Fibroblast of lung (primary cell): ENCODE measurements at regions not wholly inside any gene's neighbourhood (a gene's known extent, or its start where the extent isn't known, plus 50 kb on each side); places are given as distances from the start of the nearest gene placed in this dataset.

Source experiments
- EZH2 ChIP-seq: IDR thresholded peaks from 2 replicates; pipeline ENCODE4 v1.5.1; 2012; ENCODE audit warnings: low read length, control low read depth, mild to moderate bottlenecking; ENCODE audit errors: missing control alignments
- TF ChIP-seq, protein P1 (sequence below), 2 donors: IDR thresholded peaks in 1 of 2; conservative IDR thresholded peaks in 1 of 2; 1 replicate in 1 of 2; 2 replicates in 1 of 2; pipeline ENCODE4 v1.5.1; 2011 to 2012; ENCODE audit warnings: low read length in 2 of 2, control low read depth in 1 of 2, inconsistent platforms in 1 of 2, low read depth in 1 of 2, mild to moderate bottlenecking in 1 of 2

- no peak for TF ChIP-seq EZH2
- TF ChIP-seq, protein P1, sequence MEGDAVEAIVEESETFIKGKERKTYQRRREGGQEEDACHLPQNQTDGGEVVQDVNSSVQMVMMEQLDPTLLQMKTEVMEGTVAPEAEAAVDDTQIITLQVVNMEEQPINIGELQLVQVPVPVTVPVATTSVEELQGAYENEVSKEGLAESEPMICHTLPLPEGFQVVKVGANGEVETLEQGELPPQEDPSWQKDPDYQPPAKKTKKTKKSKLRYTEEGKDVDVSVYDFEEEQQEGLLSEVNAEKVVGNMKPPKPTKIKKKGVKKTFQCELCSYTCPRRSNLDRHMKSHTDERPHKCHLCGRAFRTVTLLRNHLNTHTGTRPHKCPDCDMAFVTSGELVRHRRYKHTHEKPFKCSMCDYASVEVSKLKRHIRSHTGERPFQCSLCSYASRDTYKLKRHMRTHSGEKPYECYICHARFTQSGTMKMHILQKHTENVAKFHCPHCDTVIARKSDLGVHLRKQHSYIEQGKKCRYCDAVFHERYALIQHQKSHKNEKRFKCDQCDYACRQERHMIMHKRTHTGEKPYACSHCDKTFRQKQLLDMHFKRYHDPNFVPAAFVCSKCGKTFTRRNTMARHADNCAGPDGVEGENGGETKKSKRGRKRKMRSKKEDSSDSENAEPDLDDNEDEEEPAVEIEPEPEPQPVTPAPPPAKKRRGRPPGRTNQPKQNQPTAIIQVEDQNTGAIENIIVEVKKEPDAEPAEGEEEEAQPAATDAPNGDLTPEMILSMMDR (conservative IDR thresholded peaks at IDR 0.05 in 1 of 2, IDR thresholded peaks at IDR 0.05 in 1 of 2; ENCODE audit: low read depth in 1 of 2, low read length in 2 of 2), result no peak
Measured at GRCh38 chr19:31529121-31529520, 179.9 kb upstream of the TSHZ3 start.
